HCT116 (cell line): ENCODE measurements at regions not wholly inside any gene's neighbourhood (a gene's known extent, or its start where the extent isn't known, plus 50 kb on each side); places are given as distances from the start of the nearest gene placed in this dataset.
"Not testable (repeated sequence)": the region's sequence is repeated elsewhere in the genome, so short reads cannot be mapped to it uniquely, and the experiment has no call there.

ENCODE experiments used
- ATAC-seq: fragments of 200-7000 bp; cut with Tn5 transposase; 2 replicates; pipeline ENCODE4 v1.9.1; 2020; ENCODE audit warnings: mild to moderate bottlenecking, moderate library complexity
- BruUV-seq: library from RNA; stranded (reverse); fragments of 400-500 nt; replicated peaks from 2 replicates; lab custom pipeline; 2021; lab: Mats Ljungman, UMichigan
- CTCF ChIA-PET: fragments of 300-600 bp; sonication (Branson Sonifier 250); formaldehyde crosslinking; loops from one replicate; lab custom pipeline; 2021; ENCODE audit warnings: antibody characterized with exemption; lab: Charles Lee
- POLR2A ChIA-PET: fragments of 300-600, 350-600 bp; sonication (Branson Sonifier 250); formaldehyde crosslinking; loops from one replicate; lab custom pipeline; 2021; ENCODE audit warnings: antibody characterized with exemption; lab: Charles Lee
- RAD21 ChIA-PET, 2 experiments: fragments of 300-600 bp; sonication (Branson Sonifier 250); formaldehyde crosslinking; loops; one replicate each; lab custom pipeline; 2023; ENCODE audit warnings: low total read pairs in 2 of 2; ENCODE audit not compliant: uncharacterized antibody in 2 of 2, unreplicated experiment in 2 of 2, low non-redundant PET in 1 of 2; lab: Charles Lee
- DNase-seq: peaks from one replicate; pipeline ENCODE4 v3.0.0-alpha.2; 2010; ENCODE audit warnings: low read depth, low spot score
- H2AFZ ChIP-seq: fragments of 200-600 bp; shearing (Covaris generic), sonication (generic); 2 replicates; pipeline ENCODE4 v1.6.1; 2017; ENCODE audit warnings: low read depth, mixed run types, mixed read lengths, antibody characterized with exemption, low read length; ENCODE audit not compliant: poor library complexity, severe bottlenecking
- H3K27ac ChIP-seq: 2 replicates; pipeline ENCODE4 v1.5.1; 2012; ENCODE audit warnings: low read depth, low read length
- H3K27me3 ChIP-seq: fragments of 200-600 bp; sonication (generic); 2 replicates; pipeline ENCODE4 v1.6.1; 2016; ENCODE audit warnings: mixed run types, low read length, mixed read lengths; ENCODE audit not compliant: insufficient read depth
- H3K36me3 ChIP-seq, 2 experiments: fragments of 200-500 bp in 1 of 2; fragments of 200-600 bp in 1 of 2; sonication (Bioruptor generic) in 1 of 2; sonication (generic) in 1 of 2; 2 replicates each; pipeline versions ENCODE4 v1.5.1 to v1.6.1; 2014 to 2016; ENCODE audit warnings: low read length in 2 of 2, inconsistent platforms in 1 of 2, mixed read lengths in 1 of 2, mixed run types in 1 of 2; ENCODE audit not compliant: insufficient read depth in 2 of 2, control insufficient read depth in 1 of 2
- H3K4me1 ChIP-seq, 2 experiments: fragments of 200-600 bp in 1 of 2; sonication (generic) in 1 of 2; 2 replicates each; pipeline versions ENCODE4 v1.5.1 to v1.6.1; 2012 to 2017; ENCODE audit warnings: low read length in 2 of 2, inconsistent platforms in 1 of 2, mild to moderate bottlenecking in 1 of 2, mixed read lengths in 1 of 2, mixed run types in 1 of 2, moderate library complexity in 1 of 2; ENCODE audit not compliant: insufficient read depth in 2 of 2, control insufficient read depth in 1 of 2
- H3K4me2 ChIP-seq: fragments of 200-600 bp; sonication (generic); 2 replicates; pipeline ENCODE4 v1.6.1; 2017; ENCODE audit warnings: mixed run types, low read length, mixed read lengths
- H3K4me3 ChIP-seq, 2 experiments: fragments of 200-600 bp in 1 of 2; sonication (generic) in 1 of 2; replicated peaks in 1 of 2; 2 replicates each; pipeline ENCODE4 v1.5.1; 2011 to 2016; ENCODE audit warnings: low read length in 2 of 2, control low read depth in 1 of 2, low read depth in 1 of 2, mild to moderate bottlenecking in 1 of 2, mixed read lengths in 1 of 2, mixed run types in 1 of 2
- H3K79me2 ChIP-seq: fragments of 200-600 bp; sonication (generic); 2 replicates; pipeline ENCODE4 v1.6.1; 2017; ENCODE audit warnings: mild to moderate bottlenecking, mixed run types, low read length, moderate library complexity, mixed read lengths; ENCODE audit not compliant: insufficient read depth
- H3K9ac ChIP-seq: fragments of 200-600 bp; sonication (generic); 2 replicates; pipeline ENCODE4 v1.6.1; 2016; ENCODE audit warnings: low read length, mixed read lengths
- H3K9me2 ChIP-seq: fragments of 200-600 bp; sonication (generic), shearing (Covaris generic); 2 replicates; pipeline ENCODE4 v1.6.1; 2017; ENCODE audit warnings: mixed run types, mild to moderate bottlenecking, moderate library complexity; ENCODE audit not compliant: insufficient read depth
- H3K9me3 ChIP-seq, 2 experiments: fragments of 200-500 bp in 1 of 2; fragments of 200-600 bp in 1 of 2; sonication (Bioruptor generic) in 1 of 2; sonication (generic) in 1 of 2; 2 replicates each; pipeline ENCODE4 v1.6.1; 2014 to 2017; ENCODE audit warnings: low read length in 2 of 2, mixed read lengths in 2 of 2, inconsistent platforms in 1 of 2, low read depth in 1 of 2, mild to moderate bottlenecking in 1 of 2, mixed run types in 1 of 2, moderate library complexity in 1 of 2; ENCODE audit not compliant: control insufficient read depth in 1 of 2, insufficient read depth in 1 of 2
- H4K20me1 ChIP-seq: fragments of 200-600 bp; sonication (generic), shearing (Covaris generic); 2 replicates; pipeline ENCODE4 v1.6.1; 2017; ENCODE audit warnings: mixed run types, mild to moderate bottlenecking, moderate library complexity; ENCODE audit not compliant: insufficient read depth
- FOSL1 ChIP-seq: IDR thresholded peaks from 2 replicates; pipeline ENCODE4 v1.6.1; 2012; ENCODE audit warnings: low read depth
- SRF ChIP-seq: IDR thresholded peaks from 2 replicates; pipeline ENCODE4 v1.6.1; 2012; ENCODE audit warnings: low read depth
- ZFX ChIP-seq: fragments of 450-650 bp; IDR thresholded peaks from 2 replicates; pipeline ENCODE4 v1.6.1; 2017
- ZNF274 ChIP-seq: fragments of 200-500 bp; sonication (Bioruptor generic); IDR thresholded peaks from 2 replicates; pipeline ENCODE4 v1.6.1; 2014; ENCODE audit warnings: mild to moderate bottlenecking, low read depth, low read length, inconsistent platforms
- intact Hi-C: fragments of 100-400 bp; cut with micrococcal nuclease; formaldehyde crosslinking; loops from 2 replicates; pipeline ENCODE4 v1.10.0; 2022
- TF ChIP-seq, protein P1 (sequence below): IDR thresholded peaks from 2 replicates; pipeline ENCODE4 v1.6.1; 2012; ENCODE audit warnings: low read depth

- TF ChIP-seq ZNF274 = no peak
- no peak for TF ChIP-seq SRF
- TF ChIP-seq, protein P1, sequence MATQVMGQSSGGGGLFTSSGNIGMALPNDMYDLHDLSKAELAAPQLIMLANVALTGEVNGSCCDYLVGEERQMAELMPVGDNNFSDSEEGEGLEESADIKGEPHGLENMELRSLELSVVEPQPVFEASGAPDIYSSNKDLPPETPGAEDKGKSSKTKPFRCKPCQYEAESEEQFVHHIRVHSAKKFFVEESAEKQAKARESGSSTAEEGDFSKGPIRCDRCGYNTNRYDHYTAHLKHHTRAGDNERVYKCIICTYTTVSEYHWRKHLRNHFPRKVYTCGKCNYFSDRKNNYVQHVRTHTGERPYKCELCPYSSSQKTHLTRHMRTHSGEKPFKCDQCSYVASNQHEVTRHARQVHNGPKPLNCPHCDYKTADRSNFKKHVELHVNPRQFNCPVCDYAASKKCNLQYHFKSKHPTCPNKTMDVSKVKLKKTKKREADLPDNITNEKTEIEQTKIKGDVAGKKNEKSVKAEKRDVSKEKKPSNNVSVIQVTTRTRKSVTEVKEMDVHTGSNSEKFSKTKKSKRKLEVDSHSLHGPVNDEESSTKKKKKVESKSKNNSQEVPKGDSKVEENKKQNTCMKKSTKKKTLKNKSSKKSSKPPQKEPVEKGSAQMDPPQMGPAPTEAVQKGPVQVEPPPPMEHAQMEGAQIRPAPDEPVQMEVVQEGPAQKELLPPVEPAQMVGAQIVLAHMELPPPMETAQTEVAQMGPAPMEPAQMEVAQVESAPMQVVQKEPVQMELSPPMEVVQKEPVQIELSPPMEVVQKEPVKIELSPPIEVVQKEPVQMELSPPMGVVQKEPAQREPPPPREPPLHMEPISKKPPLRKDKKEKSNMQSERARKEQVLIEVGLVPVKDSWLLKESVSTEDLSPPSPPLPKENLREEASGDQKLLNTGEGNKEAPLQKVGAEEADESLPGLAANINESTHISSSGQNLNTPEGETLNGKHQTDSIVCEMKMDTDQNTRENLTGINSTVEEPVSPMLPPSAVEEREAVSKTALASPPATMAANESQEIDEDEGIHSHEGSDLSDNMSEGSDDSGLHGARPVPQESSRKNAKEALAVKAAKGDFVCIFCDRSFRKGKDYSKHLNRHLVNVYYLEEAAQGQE = no peak
- no peak for TF ChIP-seq ZFX
- TF ChIP-seq FOSL1 = no peak
- H3K9me3 ChIP-seq = peaks cover 0 to 5% of the 10 kb centered on the region in 2 experiments; a peak in 2 of 4 replicates
- POLR2A ChIA-PET = no interaction called here
These were observed 278.7 kb upstream of the CHRM3 start for GRCh38 chr1:239107676-239108075.

DNA sequence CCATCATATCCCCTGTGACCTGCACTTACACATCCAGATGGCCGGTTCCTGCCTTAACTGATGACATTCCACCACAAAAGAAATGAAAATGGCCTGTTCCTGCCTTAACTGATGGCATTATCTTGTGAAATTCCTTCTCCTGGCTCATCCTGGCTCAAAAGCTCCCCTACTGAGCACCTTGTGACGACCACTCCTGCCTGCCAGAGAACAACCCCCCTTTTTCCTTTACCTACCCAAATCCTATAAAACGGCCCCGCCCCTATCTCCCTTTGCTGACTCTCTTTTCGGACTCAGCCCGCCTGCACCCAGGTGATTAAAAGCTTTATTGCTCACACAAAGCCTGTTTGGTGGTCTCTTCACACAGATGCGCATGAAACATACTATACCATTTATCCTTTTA is 279.7 kb upstream of the CHRM3 start:
- ATAC-seq, BruUV-seq, H3K4me1 ChIP-seq, H3K36me3 ChIP-seq, H4K20me1 ChIP-seq, RAD21 ChIA-PET, CTCF ChIA-PET, intact Hi-C loops, H3K27me3 ChIP-seq, H3K9ac ChIP-seq, POLR2A ChIA-PET, H3K79me2 ChIP-seq, DNase-seq, H3K9me2 ChIP-seq, H3K4me3 ChIP-seq, H3K27ac ChIP-seq, H2AFZ ChIP-seq, H3K4me2 ChIP-seq, H3K9me3 ChIP-seq: not testable (repeated sequence)

More at GRCh38 chr1:239107676-239108075, 278.7 kb upstream of the CHRM3 start:
- no peaks in the 10 kb centered on the region for H3K27me3 ChIP-seq
- intact Hi-C loops = no loop called here
- H3K27ac ChIP-seq = no peak overlapping the region
- H4K20me1 ChIP-seq = no peaks in the 10 kb centered on the region
- H3K9ac ChIP-seq = no peak overlapping the region
- ATAC-seq (no peak), DNase-seq (no peak)
- H3K4me2 ChIP-seq = no peak overlapping the region
- no peak overlapping the region for H2AFZ ChIP-seq
- H3K4me1 ChIP-seq = no peaks in the 10 kb centered on the region
- CTCF ChIA-PET = no interaction called here
- H3K79me2 ChIP-seq = no peaks in the 10 kb centered on the region
- BruUV-seq = no TSS peak
- H3K9me2 ChIP-seq = no peaks in the 10 kb centered on the region
- H3K4me3 ChIP-seq = no peak overlapping the region
- RAD21 ChIA-PET = no interaction called here
- H3K36me3 ChIP-seq = no peaks in the 10 kb centered on the region
